GM23338 (cell line): ENCODE measurements at regions not wholly inside any gene's neighbourhood (a gene's known extent, or its start where the extent isn't known, plus 50 kb on each side); places are given as distances from the start of the nearest gene placed in this dataset.

ENCODE experiments used
- ATAC-seq: fragments of 200-7000 bp; cut with Tn5 transposase; 3 replicates; pipeline ENCODE4 v1.9.1; 2020
- DNase-seq: peaks from one replicate; pipeline ENCODE4 v3.0.0-alpha.2; 2015; ENCODE audit warnings: low spot score
- H2AFZ ChIP-seq: fragments of 200-600 bp; sonication (generic); 2 replicates; pipeline ENCODE4 v1.8.0; 2016; ENCODE audit warnings: antibody characterized with exemption, mild to moderate bottlenecking, moderate library complexity
- H3F3A ChIP-seq: fragments of 200-600 bp; sonication (generic); replicated peaks from 2 replicates; pipeline ENCODE4 v1.8.0; 2017; ENCODE audit warnings: antibody characterized with exemption, mixed run types, low read depth
- H3K27ac ChIP-seq: fragments of 200-600 bp; sonication (generic); 2 replicates; pipeline ENCODE4 v1.6.1; 2016; ENCODE audit warnings: low read depth
- H3K27me3 ChIP-seq: fragments of 200-600 bp; sonication (generic); 2 replicates; pipeline ENCODE4 v1.8.0; 2016; ENCODE audit warnings: mild to moderate bottlenecking, mixed run types, moderate library complexity; ENCODE audit not compliant: insufficient read depth
- H3K36me3 ChIP-seq: fragments of 200-600 bp; sonication (generic); 2 replicates; pipeline ENCODE4 v1.8.0; 2016; ENCODE audit warnings: mild to moderate bottlenecking; ENCODE audit not compliant: insufficient read depth
- H3K4me1 ChIP-seq: fragments of 200-600 bp; sonication (generic); 2 replicates; pipeline ENCODE4 v1.8.0; 2016; ENCODE audit warnings: mild to moderate bottlenecking, moderate library complexity; ENCODE audit not compliant: insufficient read depth
- H3K4me2 ChIP-seq: fragments of 200-600 bp; sonication (generic); 2 replicates; pipeline ENCODE4 v1.7.1; 2017; ENCODE audit warnings: mixed run types
- H3K4me3 ChIP-seq: fragments of 200-600 bp; sonication (generic); 2 replicates; pipeline ENCODE4 v1.6.1; 2016; ENCODE audit warnings: mixed run types
- H3K79me2 ChIP-seq: fragments of 200-600 bp; sonication (generic); replicated peaks from 2 replicates; pipeline ENCODE4 v1.8.0; 2017; ENCODE audit warnings: mild to moderate bottlenecking; ENCODE audit not compliant: insufficient read depth
- H3K9me2 ChIP-seq: fragments of 200-600 bp; sonication (generic); 2 replicates; pipeline ENCODE4 v1.8.0; 2017; ENCODE audit not compliant: insufficient read depth
- H4K20me1 ChIP-seq: fragments of 200-600 bp; sonication (generic); replicated peaks from 2 replicates; pipeline ENCODE4 v1.8.0; 2017; ENCODE audit warnings: mild to moderate bottlenecking; ENCODE audit not compliant: insufficient read depth
- H3K27ac Mint-ChIP-seq: 2 replicates; pipeline ENCODE4 v1.8.0; 2020; ENCODE audit warnings: inconsistent platforms, mild to moderate bottlenecking, moderate library complexity, mixed read lengths
- H3K27me3 Mint-ChIP-seq: 3 replicates; pipeline ENCODE4 v1.8.0; 2022; ENCODE audit warnings: low read depth, mild to moderate bottlenecking, moderate library complexity, mixed read lengths, inconsistent platforms; ENCODE audit not compliant: insufficient read depth, poor library complexity
- H3K36me3 Mint-ChIP-seq: 3 replicates; pipeline ENCODE4 v1.8.0; 2021; ENCODE audit warnings: low read depth, mild to moderate bottlenecking, inconsistent platforms, moderate library complexity, mixed read lengths
- H3K4me1 Mint-ChIP-seq: 3 replicates; pipeline ENCODE4 v1.8.0; 2020; ENCODE audit warnings: mild to moderate bottlenecking, inconsistent platforms, mixed read lengths
- H3K4me3 Mint-ChIP-seq: 3 replicates; pipeline ENCODE4 v1.8.0; 2021; ENCODE audit warnings: moderate library complexity, mild to moderate bottlenecking, inconsistent platforms, mixed read lengths
- H3K9me3 Mint-ChIP-seq: 3 replicates; pipeline ENCODE4 v1.8.0; 2020; ENCODE audit warnings: moderate library complexity, mild to moderate bottlenecking, inconsistent platforms, mixed read lengths
- CREB1 ChIP-seq: fragments of 250-450 bp; sonication (Bioruptor Pico); IDR thresholded peaks from 2 replicates; pipeline ENCODE4 v1.5.0; 2020; ENCODE audit warnings: low read depth, mild to moderate bottlenecking, moderate library complexity
- STAT1 ChIP-seq: IDR thresholded peaks from one replicate; pipeline ENCODE4 v1.6.1; 2016; ENCODE audit warnings: antibody characterized with exemption; ENCODE audit not compliant: unreplicated experiment
- ZNF331 ChIP-seq: fragments of 250-450 bp; sonication (Bioruptor Pico); IDR thresholded peaks from 2 replicates; pipeline ENCODE4 v1.5.0; 2020; ENCODE audit warnings: low read depth, mild to moderate bottlenecking, moderate library complexity
- TF ChIP-seq, protein P1 (sequence below): IDR thresholded peaks from 2 replicates; pipeline ENCODE4 v1.6.1; 2016; ENCODE audit warnings: antibody characterized with exemption
- TF ChIP-seq, protein P2 (sequence below): IDR thresholded peaks from one replicate; pipeline ENCODE4 v1.6.1; 2018; ENCODE audit warnings: antibody characterized with exemption; ENCODE audit not compliant: unreplicated experiment
- TF ChIP-seq, protein P3 (sequence below): fragments of 250-450 bp; sonication (Bioruptor Pico); IDR thresholded peaks from 2 replicates; pipeline ENCODE4 v1.5.0; 2020; ENCODE audit warnings: mild to moderate bottlenecking, moderate library complexity
- TF ChIP-seq, protein P4 (sequence below), 2 experiments: fragments of 200-600 bp in 1 of 2; sonication (generic) in 1 of 2; conservative IDR thresholded peaks; 2 replicates each; pipeline versions ENCODE4 v1.5.1 to v1.6.1; 2016 to 2017; ENCODE audit warnings: antibody characterized with exemption in 2 of 2, low read depth in 2 of 2, mild to moderate bottlenecking in 2 of 2, moderate library complexity in 1 of 2

DNA sequence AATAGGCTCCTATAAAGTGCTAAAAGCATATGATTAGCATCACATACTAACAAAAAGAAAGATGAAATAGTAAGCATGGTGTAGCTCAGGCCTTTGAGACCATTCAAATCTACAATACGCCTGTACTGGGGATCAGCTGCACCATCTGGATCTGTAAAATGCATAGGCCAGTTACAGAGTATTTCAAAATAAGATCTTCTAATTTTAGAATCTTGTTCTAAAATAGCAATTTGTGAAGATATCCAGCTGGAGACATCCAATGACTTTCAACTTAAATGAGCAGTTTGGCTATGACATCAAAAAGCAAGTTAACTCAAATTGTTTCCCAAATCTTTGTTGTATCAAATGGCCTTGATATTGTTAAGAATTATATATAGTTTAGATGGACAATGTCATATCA lies 386.3 kb downstream of the MRPS30 start:
- no peaks in the 10 kb centered on the region; the same call in 1 of the 3 replicates for H3K36me3 Mint-ChIP-seq
- TF ChIP-seq, protein P1, sequence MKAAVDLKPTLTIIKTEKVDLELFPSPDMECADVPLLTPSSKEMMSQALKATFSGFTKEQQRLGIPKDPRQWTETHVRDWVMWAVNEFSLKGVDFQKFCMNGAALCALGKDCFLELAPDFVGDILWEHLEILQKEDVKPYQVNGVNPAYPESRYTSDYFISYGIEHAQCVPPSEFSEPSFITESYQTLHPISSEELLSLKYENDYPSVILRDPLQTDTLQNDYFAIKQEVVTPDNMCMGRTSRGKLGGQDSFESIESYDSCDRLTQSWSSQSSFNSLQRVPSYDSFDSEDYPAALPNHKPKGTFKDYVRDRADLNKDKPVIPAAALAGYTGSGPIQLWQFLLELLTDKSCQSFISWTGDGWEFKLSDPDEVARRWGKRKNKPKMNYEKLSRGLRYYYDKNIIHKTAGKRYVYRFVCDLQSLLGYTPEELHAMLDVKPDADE, result no peak
- TF ChIP-seq STAT1 (no peak), ZNF331 (CRISPR knock-in tag) (no peak), CREB1 (CRISPR knock-in tag) (no peak)
- TF ChIP-seq, protein P2, sequence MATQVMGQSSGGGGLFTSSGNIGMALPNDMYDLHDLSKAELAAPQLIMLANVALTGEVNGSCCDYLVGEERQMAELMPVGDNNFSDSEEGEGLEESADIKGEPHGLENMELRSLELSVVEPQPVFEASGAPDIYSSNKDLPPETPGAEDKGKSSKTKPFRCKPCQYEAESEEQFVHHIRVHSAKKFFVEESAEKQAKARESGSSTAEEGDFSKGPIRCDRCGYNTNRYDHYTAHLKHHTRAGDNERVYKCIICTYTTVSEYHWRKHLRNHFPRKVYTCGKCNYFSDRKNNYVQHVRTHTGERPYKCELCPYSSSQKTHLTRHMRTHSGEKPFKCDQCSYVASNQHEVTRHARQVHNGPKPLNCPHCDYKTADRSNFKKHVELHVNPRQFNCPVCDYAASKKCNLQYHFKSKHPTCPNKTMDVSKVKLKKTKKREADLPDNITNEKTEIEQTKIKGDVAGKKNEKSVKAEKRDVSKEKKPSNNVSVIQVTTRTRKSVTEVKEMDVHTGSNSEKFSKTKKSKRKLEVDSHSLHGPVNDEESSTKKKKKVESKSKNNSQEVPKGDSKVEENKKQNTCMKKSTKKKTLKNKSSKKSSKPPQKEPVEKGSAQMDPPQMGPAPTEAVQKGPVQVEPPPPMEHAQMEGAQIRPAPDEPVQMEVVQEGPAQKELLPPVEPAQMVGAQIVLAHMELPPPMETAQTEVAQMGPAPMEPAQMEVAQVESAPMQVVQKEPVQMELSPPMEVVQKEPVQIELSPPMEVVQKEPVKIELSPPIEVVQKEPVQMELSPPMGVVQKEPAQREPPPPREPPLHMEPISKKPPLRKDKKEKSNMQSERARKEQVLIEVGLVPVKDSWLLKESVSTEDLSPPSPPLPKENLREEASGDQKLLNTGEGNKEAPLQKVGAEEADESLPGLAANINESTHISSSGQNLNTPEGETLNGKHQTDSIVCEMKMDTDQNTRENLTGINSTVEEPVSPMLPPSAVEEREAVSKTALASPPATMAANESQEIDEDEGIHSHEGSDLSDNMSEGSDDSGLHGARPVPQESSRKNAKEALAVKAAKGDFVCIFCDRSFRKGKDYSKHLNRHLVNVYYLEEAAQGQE, result no peak
- TF ChIP-seq, protein P3, sequence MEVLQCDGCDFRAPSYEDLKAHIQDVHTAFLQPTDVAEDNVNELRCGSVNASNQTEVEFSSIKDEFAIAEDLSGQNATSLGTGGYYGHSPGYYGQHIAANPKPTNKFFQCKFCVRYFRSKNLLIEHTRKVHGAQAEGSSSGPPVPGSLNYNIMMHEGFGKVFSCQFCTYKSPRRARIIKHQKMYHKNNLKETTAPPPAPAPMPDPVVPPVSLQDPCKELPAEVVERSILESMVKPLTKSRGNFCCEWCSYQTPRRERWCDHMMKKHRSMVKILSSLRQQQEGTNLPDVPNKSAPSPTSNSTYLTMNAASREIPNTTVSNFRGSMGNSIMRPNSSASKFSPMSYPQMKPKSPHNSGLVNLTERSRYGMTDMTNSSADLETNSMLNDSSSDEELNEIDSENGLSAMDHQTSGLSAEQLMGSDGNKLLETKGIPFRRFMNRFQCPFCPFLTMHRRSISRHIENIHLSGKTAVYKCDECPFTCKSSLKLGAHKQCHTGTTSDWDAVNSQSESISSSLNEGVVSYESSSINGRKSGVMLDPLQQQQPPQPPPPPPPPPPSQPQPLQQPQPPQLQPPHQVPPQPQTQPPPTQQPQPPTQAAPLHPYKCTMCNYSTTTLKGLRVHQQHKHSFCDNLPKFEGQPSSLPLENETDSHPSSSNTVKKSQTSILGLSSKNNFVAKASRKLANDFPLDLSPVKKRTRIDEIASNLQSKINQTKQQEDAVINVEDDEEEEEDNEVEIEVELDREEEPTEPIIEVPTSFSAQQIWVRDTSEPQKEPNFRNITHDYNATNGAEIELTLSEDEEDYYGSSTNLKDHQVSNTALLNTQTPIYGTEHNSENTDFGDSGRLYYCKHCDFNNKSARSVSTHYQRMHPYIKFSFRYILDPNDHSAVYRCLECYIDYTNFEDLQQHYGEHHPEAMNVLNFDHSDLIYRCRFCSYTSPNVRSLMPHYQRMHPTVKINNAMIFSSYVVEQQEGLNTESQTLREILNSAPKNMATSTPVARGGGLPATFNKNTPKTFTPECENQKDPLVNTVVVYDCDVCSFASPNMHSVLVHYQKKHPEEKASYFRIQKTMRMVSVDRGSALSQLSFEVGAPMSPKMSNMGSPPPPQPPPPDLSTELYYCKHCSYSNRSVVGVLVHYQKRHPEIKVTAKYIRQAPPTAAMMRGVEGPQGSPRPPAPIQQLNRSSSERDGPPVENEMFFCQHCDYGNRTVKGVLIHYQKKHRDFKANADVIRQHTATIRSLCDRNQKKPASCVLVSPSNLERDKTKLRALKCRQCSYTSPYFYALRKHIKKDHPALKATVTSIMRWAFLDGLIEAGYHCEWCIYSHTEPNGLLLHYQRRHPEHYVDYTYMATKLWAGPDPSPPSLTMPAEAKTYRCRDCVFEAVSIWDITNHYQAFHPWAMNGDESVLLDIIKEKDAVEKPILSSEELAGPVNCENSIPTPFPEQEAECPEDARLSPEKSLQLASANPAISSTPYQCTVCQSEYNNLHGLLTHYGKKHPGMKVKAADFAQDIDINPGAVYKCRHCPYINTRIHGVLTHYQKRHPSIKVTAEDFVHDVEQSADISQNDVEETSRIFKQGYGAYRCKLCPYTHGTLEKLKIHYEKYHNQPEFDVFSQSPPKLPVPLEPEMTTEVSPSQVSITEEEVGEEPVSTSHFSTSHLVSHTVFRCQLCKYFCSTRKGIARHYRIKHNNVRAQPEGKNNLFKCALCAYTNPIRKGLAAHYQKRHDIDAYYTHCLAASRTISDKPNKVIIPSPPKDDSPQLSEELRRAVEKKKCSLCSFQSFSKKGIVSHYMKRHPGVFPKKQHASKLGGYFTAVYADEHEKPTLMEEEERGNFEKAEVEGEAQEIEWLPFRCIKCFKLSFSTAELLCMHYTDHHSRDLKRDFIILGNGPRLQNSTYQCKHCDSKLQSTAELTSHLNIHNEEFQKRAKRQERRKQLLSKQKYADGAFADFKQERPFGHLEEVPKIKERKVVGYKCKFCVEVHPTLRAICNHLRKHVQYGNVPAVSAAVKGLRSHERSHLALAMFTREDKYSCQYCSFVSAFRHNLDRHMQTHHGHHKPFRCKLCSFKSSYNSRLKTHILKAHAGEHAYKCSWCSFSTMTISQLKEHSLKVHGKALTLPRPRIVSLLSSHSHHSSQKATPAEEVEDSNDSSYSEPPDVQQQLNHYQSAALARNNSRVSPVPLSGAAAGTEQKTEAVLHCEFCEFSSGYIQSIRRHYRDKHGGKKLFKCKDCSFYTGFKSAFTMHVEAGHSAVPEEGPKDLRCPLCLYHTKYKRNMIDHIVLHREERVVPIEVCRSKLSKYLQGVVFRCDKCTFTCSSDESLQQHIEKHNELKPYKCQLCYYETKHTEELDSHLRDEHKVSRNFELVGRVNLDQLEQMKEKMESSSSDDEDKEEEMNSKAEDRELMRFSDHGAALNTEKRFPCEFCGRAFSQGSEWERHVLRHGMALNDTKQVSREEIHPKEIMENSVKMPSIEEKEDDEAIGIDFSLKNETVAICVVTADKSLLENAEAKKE (CRISPR knock-in tag), result no peak
- TF ChIP-seq, protein P4, sequence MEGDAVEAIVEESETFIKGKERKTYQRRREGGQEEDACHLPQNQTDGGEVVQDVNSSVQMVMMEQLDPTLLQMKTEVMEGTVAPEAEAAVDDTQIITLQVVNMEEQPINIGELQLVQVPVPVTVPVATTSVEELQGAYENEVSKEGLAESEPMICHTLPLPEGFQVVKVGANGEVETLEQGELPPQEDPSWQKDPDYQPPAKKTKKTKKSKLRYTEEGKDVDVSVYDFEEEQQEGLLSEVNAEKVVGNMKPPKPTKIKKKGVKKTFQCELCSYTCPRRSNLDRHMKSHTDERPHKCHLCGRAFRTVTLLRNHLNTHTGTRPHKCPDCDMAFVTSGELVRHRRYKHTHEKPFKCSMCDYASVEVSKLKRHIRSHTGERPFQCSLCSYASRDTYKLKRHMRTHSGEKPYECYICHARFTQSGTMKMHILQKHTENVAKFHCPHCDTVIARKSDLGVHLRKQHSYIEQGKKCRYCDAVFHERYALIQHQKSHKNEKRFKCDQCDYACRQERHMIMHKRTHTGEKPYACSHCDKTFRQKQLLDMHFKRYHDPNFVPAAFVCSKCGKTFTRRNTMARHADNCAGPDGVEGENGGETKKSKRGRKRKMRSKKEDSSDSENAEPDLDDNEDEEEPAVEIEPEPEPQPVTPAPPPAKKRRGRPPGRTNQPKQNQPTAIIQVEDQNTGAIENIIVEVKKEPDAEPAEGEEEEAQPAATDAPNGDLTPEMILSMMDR (conservative IDR thresholded peaks at IDR 0.05; ENCODE audit: low read depth in 2 of 2), result no peak
- no peak overlapping the region for H3K4me3 Mint-ChIP-seq
- Histone ChIP-seq H3K27me3 (no peaks in the 10 kb centered on the region), H3K79me2 (no peaks in the 10 kb centered on the region), H3K36me3 (no peaks in the 10 kb centered on the region), H3K4me2 (no peak overlapping the region), H2AFZ (no peak overlapping the region), H3K27ac (no peak overlapping the region), H3F3A (no peaks in the 10 kb centered on the region), H3K9me2 (peaks cover 12% of the 10 kb centered on the region; the same call in 1 of the 2 replicates), H3K4me3 (no peak overlapping the region), H3K4me1 (no peaks in the 10 kb centered on the region), H4K20me1 (no peaks in the 10 kb centered on the region)
- no peak overlapping the region for H3K27ac Mint-ChIP-seq
- DNase-seq (no peak), ATAC-seq (no peak)
- 0 out of 3 replicates have a peak, but pooled peaks cover 2% of the 10 kb centered on the region for H3K9me3 Mint-ChIP-seq
- peaks cover 11% of the 10 kb centered on the region for H3K4me1 Mint-ChIP-seq
- H3K27me3 Mint-ChIP-seq, result no peaks in the 10 kb centered on the region
